PC-3 (cell line): ENCODE measurements at regions not wholly inside any gene's neighbourhood (a gene's known extent, or its start where the extent isn't known, plus 50 kb on each side); places are given as distances from the start of the nearest gene placed in this dataset.

Experiments
- ATAC-seq: fragments of 200-7000 bp; cut with Tn5 transposase; 2 replicates; pipeline ENCODE4 v1.9.1; 2020; ENCODE audit warnings: mild to moderate bottlenecking, moderate library complexity
- BruUV-seq: library from RNA; stranded (reverse); fragments of 400-500 nt; replicated peaks from 2 replicates; lab custom pipeline; 2021; lab: Mats Ljungman, UMichigan
- CTCF ChIA-PET: fragments of 300-600 bp; sonication (Branson Sonifier 250); formaldehyde crosslinking; loops from one replicate; lab custom pipeline; 2022; ENCODE audit warnings: antibody characterized with exemption; lab: Charles Lee
- POLR2A ChIA-PET: fragments of 300-600 bp; sonication (Branson Sonifier 250); formaldehyde crosslinking; loops from one replicate; lab custom pipeline; 2022; ENCODE audit warnings: antibody characterized with exemption; ENCODE audit not compliant: unreplicated experiment; lab: Charles Lee
- DNase-seq: peaks from one replicate; pipeline ENCODE4 v3.0.0-alpha.2; 2015
- H2AFZ ChIP-seq: fragments of 300-600 bp; sonication (generic); 2 replicates; pipeline ENCODE4 v1.6.0; 2016; ENCODE audit warnings: antibody characterized with exemption, low read length
- H3F3A ChIP-seq: fragments of 300-600 bp; sonication (generic); one replicate; pipeline ENCODE4 v1.6.0; 2017; ENCODE audit warnings: antibody characterized with exemption, low read length, control low read depth, mild to moderate bottlenecking; ENCODE audit not compliant: unreplicated experiment
- H3K27ac ChIP-seq: fragments of 300-600 bp; sonication (generic); 2 replicates; pipeline ENCODE4 v1.5.1; 2016; ENCODE audit warnings: mild to moderate bottlenecking, low read length
- H3K27me3 ChIP-seq: fragments of 300-600 bp; sonication (generic); 2 replicates; pipeline ENCODE4 v1.6.1; 2016; ENCODE audit warnings: low read length, mixed read lengths
- H3K36me3 ChIP-seq: fragments of 300-600 bp; sonication (generic); 2 replicates; pipeline ENCODE4 v1.6.1; 2016; ENCODE audit warnings: low read depth, mixed run types, low read length, mixed read lengths
- H3K4me1 ChIP-seq: fragments of 300-600 bp; sonication (generic); 2 replicates; pipeline ENCODE4 v1.5.1; 2016; ENCODE audit warnings: low read length; ENCODE audit not compliant: insufficient read depth
- H3K4me2 ChIP-seq: fragments of 300-600 bp; sonication (generic); 2 replicates; pipeline ENCODE4 v1.6.0; 2016; ENCODE audit warnings: low read length
- H3K4me3 ChIP-seq: fragments of 300-600 bp; sonication (generic); 2 replicates; pipeline ENCODE4 v1.5.1; 2016; ENCODE audit warnings: mild to moderate bottlenecking, low read length, mixed read lengths
- H3K79me2 ChIP-seq: fragments of 300-600 bp; sonication (generic); 2 replicates; pipeline ENCODE4 v1.6.1; 2017; ENCODE audit warnings: low read length, mixed read lengths
- H3K9ac ChIP-seq: fragments of 300-600 bp; sonication (generic); 2 replicates; pipeline ENCODE4 v1.6.0; 2016; ENCODE audit warnings: mild to moderate bottlenecking, low read length
- H3K9me2 ChIP-seq: fragments of 300-600 bp; sonication (generic); replicated peaks from 2 replicates; pipeline ENCODE4 v1.6.1; 2016; ENCODE audit warnings: mixed run types, low read length, mixed read lengths
- H3K9me3 ChIP-seq: fragments of 300-600 bp; sonication (generic); 2 replicates; pipeline ENCODE4 v1.6.1; 2016; ENCODE audit warnings: low read length, mixed read lengths
- H4K20me1 ChIP-seq: fragments of 300-600 bp; sonication (generic); 2 replicates; pipeline ENCODE4 v1.6.1; 2016; ENCODE audit warnings: low read length, mixed read lengths
- CTCF ChIP-seq: fragments of 300-600 bp; sonication (generic); conservative IDR thresholded peaks from 2 replicates; pipeline ENCODE4 v1.5.1; 2017; ENCODE audit warnings: antibody characterized with exemption, low read depth, mild to moderate bottlenecking, low read length
- EZH2 ChIP-seq: fragments of 300-600 bp; sonication (generic); IDR thresholded peaks from one replicate; pipeline ENCODE4 v1.6.1; 2017; ENCODE audit warnings: antibody characterized with exemption, mild to moderate bottlenecking, low read length; ENCODE audit not compliant: unreplicated experiment
- EZH2phosphoT487 ChIP-seq: fragments of 300-600 bp; sonication (generic); IDR thresholded peaks from 2 replicates; pipeline ENCODE4 v1.6.1; 2018; ENCODE audit warnings: mild to moderate bottlenecking, antibody characterized with exemption, low read length, borderline replicate concordance
- intact Hi-C: fragments of 100-400 bp; cut with micrococcal nuclease; formaldehyde crosslinking; loops from 2 replicates; pipeline ENCODE4 v1.9.0; 2023

GRCh38 chr15:93214106-93214505 is 125.1 kb upstream of the RGMA start:
- TF ChIP-seq CTCF, result no peak
- H3K27me3 ChIP-seq, result peaks cover 33% of the 10 kb centered on the region
- ATAC-seq (no peak), DNase-seq (no peak)
- POLR2A ChIA-PET, result no interaction called here
- no peak overlapping the region for H2AFZ ChIP-seq
- no peak overlapping the region for H3K27ac ChIP-seq
- no peaks in the 10 kb centered on the region for H3F3A ChIP-seq
- H3K9me3 ChIP-seq, result no peaks in the 10 kb centered on the region
- no peaks in the 10 kb centered on the region for H3K36me3 ChIP-seq
- intact Hi-C loops, result no loop called here
- no peaks in the 10 kb centered on the region for H3K9me2 ChIP-seq
- H3K79me2 ChIP-seq, result no peaks in the 10 kb centered on the region
- H3K4me1 ChIP-seq, result no peaks in the 10 kb centered on the region
- no peak overlapping the region for H3K9ac ChIP-seq
- CTCF ChIA-PET, result no interaction called here
- no TSS peak for BruUV-seq
- H4K20me1 ChIP-seq, result no peaks in the 10 kb centered on the region
- H3K4me3 ChIP-seq, result no peak overlapping the region
- no peak overlapping the region for H3K4me2 ChIP-seq

- Histone ChIP-seq H3K4me2 (no peak overlapping the region), H3K79me2 (no peaks in the 10 kb centered on the region), H3K27me3 (peaks cover 29% of the 10 kb centered on the region), H2AFZ (no peak overlapping the region), H3F3A (no peaks in the 10 kb centered on the region), H3K9me2 (no peaks in the 10 kb centered on the region), H3K4me1 (no peaks in the 10 kb centered on the region), H4K20me1 (no peaks in the 10 kb centered on the region), H3K9ac (no peak overlapping the region), H3K36me3 (no peaks in the 10 kb centered on the region), H3K27ac (no peak overlapping the region), H3K9me3 (no peaks in the 10 kb centered on the region), H3K4me3 (no peak overlapping the region)
- ATAC-seq (no peak), DNase-seq (no peak)
- CTCF ChIA-PET, result no interaction called here
- TF ChIP-seq CTCF, result no peak
- no peak for TF ChIP-seq EZH2
- no peak for TF ChIP-seq EZH2phosphoT487
- POLR2A ChIA-PET, result no interaction called here
- intact Hi-C loops, result no loop called here
- BruUV-seq, result no TSS peak
Observed at GRCh38 chr15:93213281-93213680, 124.3 kb upstream of the RGMA start.

- ChIA-PET CTCF (no interaction called here), POLR2A (no interaction called here)
- H3K27ac ChIP-seq, result no peak overlapping the region
- no peaks in the 10 kb centered on the region for H3K9me2 ChIP-seq
- H3K79me2 ChIP-seq, result no peaks in the 10 kb centered on the region
- no peak for TF ChIP-seq EZH2
- no peak for TF ChIP-seq CTCF
- TF ChIP-seq EZH2phosphoT487, result no peak
- no peaks in the 10 kb centered on the region for H3K9me3 ChIP-seq
- no peak for DNase-seq
- H4K20me1 ChIP-seq, result no peaks in the 10 kb centered on the region
- no peak overlapping the region for H2AFZ ChIP-seq
- peaks cover 30% of the 10 kb centered on the region for H3K27me3 ChIP-seq
- H3F3A ChIP-seq, result no peaks in the 10 kb centered on the region
- ATAC-seq, result no peak
- no TSS peak for BruUV-seq
- no peaks in the 10 kb centered on the region for H3K36me3 ChIP-seq
- no peak overlapping the region for H3K4me3 ChIP-seq
- intact Hi-C loops, result no loop called here
- no peak overlapping the region for H3K4me2 ChIP-seq
- no peaks in the 10 kb centered on the region for H3K4me1 ChIP-seq
- no peak overlapping the region for H3K9ac ChIP-seq
Observed at GRCh38 chr15:93212578-93212977, 123.6 kb upstream of the RGMA start.
